HUDEP-2 (cell line): ENCODE measurements at regions not wholly inside any gene's neighbourhood (a gene's known extent, or its start where the extent isn't known, plus 50 kb on each side); places are given as distances from the start of the nearest gene placed in this dataset.

Source experiments
- DNase-seq, 76 experiments: peaks; one replicate each; lab custom pipeline; 2025; ENCODE audit not compliant: unreplicated experiment in 76 of 76; lab: John Stamatoyannopoulos, UW

DNA sequence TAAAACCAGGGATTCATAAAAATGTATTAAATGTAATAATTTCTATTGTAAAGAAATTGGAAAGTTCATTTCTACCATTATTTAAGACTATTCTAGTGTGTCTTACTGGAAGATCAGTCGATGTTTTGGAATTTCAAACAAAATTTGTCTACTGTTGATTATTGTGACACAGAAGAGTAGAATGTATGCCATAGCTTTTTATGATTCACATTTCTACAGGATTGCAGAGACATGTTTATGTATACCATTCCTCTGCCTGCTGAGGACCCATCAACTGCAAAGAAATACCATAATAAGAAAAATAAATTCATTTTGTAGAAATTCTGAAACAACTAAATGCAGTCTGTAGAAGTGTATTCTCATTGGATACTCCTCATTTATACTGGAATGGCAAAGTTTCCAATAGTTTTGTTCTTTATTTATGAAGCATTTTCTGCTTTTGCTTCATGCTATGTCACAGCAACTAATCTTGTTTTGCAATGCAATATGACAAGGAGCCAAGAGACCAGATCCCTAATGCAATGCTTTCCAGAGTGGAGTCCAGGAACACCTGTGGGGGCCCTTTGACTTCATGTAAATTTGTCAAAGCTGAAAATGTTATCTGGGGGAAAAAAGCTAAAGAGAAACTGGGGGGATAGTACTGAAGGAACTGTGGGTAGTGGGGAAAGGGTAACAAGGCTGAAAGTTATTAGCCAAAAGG is 172.9 kb upstream of the LRIG3 start:
- DNase-seq: no peak

DNA sequence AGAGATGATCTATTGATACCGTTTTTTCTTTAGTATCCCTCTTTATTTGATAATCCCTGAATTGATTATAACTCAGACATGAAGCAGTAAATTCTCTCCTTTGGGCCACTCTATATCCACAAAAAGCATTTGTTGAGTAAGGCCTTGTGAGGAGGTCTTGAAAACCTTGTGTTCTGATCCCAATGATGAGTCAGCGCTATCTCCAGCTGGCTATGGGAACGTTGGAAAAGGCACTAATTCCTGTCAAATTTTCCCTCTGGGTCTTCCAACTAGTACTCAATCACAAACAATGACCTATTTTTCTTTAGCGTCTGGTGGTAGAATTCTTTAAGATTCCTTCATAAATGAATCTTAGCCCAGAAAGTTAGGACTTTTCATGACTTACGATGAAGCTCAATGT is 168.4 kb upstream of the LRIG3 start:
- DNase-seq: no peak

DNA sequence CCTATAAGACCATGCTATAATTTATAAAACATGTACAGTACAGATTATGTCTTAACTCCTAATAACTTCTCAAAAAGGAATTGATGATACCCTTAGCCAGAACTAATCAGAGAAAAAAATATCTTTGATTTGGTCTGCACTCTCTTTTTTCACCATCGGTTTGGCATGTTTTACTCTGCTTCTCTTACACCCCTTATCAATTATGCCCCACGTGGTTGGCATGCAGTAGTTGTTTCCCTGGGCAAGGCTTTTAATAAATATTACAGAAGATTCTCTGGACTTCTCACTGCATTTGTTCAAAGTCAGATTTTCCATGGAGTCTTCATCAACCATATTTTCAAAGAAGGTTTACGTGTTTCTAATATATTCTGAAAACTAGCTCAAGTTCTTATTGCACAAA is 167.4 kb upstream of the LRIG3 start:
- DNase-seq: no peak

DNA sequence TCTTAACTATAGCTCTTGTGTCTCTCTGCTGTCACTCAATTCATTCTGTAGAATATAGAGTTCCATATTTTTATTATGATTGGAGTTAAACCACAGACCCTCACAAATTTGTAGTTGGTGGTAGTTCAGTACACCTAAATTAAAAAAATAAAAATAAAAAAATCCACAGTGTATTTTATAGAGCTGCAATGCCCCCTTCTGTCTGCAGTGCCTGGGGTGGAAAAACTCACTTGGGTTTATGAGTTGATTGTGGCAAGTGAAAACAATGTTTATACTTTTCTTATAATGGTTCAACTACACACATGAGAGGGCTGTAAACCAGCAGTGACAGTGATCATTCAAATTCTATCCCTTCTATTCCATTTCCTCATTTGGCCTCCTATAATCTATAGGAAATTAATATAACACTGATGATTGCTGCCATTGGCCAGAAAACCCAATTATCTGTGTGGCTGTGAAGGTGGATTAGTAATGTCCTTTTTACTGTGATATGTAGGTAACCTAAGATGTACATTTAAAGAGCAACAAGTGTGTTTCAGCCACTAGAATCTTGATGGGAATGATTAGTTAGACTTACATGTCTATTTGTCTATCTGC is 166.9 kb upstream of the LRIG3 start:
- no peak for DNase-seq

DNA sequence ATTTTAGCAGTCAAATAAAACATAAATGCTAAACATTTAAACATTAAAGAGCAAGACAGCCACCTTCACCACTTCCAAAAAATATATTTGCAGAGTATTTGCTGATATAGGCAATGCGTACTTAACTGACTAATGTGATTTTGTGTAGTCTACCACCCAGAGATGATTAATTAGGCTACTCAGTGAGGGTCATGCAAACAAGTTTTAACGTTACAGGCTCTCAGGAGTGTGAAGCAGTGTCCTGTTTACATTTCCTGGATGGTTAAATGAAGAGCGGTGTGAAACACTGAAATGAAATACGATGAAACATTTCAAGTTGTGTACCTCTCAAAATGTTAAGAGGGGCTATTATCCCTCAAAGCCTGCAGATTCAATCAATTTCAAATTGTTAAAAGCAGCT is 165.8 kb upstream of the LRIG3 start:
- DNase-seq: no peak

DNA sequence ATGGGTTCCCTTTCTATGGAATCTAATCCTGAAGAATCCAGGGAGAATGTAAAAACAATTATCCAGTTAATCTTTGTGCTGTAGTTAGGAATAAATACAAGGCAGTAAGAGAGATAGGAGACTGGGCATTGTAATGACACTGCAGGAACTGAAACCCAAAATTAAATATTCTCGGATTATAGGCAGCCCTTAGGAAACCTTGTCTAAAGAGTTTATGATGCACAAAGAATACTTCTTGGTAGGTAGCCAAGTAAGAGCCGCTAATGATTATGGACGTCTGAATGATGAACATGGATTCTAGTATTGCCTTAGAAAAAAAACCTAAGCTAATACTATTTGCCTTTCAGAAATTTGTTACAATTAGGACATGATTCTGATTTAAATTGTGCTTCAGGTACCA is 165.4 kb upstream of the LRIG3 start:
- DNase-seq: no peak

DNA sequence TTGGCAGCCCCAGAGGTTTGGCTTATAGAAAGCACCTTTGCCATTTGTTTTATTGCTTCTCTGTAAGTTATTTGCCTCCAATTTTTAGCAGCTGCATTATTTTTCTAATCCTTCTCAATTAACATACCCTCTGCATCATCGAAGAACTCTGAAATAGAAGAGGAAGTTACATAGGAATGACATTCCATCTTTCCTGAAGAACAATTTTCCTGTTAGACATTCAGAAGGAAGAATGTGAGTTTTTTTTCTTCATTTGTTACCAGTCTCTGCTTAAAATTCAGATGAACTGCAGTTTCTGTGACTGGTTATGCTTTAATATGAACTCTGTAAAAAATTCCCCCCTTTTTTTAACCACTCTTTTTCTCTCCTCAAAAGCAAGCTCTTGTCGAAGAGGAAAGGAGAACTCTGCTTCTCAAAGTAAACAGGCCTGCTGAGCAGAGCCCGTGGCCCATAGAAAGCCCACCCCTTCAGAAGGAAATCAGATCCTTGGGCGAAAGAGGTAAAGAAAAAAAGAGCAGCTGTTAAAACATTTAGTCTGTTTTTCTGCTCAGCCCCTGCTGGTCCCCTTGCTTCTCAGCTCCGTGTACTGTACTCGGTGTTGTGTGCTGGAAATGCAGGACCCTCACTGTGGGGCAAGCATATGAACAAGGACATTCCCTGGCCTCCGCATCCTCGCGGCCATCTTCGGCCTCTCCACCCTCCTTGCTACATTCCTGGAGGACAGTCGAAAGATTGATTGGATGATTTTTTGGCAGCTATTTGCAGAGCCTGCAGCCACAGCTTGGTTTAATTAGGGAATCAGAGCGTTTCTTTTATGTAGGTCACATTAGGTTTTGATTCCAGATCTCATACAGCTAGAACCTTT is 164.4 kb upstream of the LRIG3 start:
- no peak for DNase-seq

DNA sequence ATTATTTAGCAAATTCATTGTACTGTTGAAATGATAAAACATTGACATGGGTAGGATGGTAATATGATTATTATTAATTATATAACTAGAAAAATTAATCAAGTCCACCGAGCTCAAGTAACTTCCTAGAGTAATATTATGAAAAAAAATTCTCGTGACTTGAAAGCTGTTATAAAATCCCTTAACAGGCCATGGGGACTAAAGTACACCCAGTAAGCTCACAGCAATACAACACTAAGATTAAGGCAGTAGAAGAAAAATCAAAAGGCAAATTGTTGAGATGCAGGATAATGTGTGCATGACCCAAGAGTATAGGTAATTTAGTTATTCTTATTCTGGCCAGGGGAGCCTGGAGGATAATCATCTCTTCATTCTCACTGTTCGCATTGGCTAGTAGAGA is 162.6 kb upstream of the LRIG3 start:
- no peak for DNase-seq

DNA sequence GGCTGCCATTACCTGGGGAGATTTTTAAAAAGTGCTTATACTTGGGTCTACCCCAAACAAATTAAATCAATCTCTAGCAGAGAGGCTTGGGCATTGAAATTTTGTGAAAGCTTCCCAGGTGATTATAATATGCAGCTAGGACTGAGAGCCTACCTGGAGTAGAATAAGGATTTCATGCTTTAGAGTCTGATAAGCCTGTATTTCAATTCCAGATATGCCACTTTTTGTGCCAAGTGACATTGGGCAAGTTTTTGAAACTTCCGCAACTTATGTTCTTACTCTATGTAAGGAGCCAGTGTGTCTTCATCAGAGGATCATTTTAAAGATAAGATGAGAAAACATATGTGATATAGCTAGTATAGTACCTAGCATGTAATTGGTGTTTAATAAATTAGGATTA is 159.8 kb upstream of the LRIG3 start:
- DNase-seq: no peak

DNA sequence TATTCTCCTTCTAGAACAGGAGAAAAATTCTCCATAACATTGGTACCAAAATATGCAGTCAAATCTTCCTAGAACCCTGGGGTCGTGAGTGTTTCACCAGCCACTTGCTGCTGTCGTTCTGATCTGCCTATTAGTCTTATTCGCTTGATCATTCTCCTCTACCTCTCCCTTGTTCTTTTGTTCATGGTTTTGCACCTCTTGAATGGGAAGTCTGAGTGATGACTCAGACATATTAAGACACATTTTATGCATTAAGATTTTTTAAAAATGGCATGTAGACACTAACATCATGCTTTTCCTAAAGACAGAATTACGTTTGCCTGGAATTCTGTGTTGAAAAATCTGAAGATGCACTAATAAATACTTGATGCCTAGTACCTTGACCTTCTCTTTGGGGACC is 159.2 kb upstream of the LRIG3 start:
- DNase-seq: no peak

DNA sequence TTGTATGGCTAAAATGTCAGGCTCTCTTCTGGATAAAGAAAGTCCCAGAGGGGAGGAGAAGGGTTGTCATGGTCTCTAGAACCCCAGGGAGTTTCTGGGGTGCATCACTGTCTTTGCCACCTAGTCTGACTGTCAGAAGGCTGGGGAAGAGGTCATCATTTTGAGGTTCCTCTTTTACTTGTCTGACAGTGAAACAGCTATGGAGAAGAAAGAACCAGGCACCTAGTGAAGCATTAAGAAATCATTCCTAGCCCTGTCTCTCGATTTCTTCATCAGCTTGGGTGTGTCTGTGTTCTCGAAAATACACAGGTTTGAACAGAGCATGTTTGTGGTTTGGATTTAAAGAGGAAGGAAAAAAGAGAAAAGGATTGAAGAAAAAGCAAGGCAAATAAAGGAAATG is 158.7 kb upstream of the LRIG3 start:
- no peak for DNase-seq

DNA sequence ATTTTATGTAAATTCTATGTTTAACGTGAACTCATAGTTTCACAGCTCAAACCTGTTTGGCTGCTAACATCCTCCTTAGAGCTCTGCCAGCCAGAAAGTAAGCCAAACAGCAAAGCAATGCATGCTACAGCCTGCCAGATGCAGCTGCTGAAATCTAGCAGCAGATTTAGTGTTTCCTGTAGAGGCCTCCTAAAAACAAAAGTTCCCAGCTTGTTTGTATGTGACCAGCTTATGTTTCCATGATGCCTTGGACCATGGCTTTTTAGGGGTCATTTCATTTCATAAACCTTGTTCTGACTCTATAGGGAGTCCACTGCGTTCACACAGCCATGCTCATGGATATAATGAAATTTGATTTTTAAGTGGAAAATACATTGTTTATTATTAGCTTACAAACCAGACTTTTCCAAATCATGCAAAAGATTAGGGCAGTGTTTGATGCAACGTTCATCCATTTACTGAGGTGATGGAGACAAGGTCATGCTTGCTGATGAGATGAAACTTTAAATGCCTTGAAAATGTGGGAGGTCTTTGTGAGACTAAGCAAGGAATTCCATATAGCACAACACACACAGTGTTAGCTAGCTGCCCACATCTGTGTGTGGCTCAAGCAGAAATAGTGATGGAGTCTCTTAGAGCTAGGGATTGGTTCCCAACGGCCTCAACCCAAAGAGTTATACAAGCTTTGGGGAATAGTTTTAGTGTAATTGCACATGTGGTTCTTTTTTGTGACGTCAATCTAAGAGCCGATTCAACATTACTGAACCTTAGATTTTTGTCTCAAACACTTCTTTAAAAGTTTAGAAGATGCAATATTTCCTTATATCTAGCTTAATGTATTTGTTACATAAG is 157.5 kb upstream of the LRIG3 start:
- no peak for DNase-seq

DNA sequence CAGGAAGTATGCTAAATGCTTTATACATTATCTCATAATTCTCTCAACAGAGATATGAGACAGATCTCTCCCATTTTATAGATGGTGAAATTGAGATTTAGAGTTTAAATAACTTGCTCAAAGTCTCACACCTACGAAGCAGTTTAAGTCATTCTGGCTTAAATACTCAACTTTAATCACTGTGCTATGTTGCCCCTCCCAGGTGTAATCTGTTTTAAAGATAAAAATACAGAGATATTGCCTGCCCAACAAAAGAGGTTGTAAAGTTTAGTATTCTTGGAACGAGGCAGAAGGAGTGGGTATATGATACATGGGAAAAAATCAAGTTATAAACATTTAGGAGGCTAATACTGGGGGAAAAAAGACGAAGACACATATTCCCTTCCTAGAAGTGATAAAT is 156.8 kb upstream of the LRIG3 start:
- DNase-seq: no peak

DNA sequence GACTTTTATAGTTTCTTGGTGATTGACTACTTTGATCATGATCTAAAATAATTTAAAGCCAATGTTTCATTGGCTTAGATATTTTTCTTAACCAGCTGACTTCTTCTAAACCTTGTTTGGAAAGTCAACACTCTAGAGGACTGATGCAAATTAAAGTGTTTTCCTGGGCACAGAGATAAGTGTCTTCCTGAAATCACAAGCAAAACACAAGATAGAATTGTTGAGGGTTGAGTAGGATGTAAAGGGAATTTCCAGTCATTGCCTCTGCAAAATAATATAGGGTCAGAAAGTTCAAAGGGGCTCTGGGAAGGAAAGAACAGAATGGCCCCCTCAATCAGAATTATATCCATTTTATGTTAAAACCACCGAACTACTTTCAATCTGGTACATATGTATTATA is 156.3 kb upstream of the LRIG3 start:
- DNase-seq: no peak

DNA sequence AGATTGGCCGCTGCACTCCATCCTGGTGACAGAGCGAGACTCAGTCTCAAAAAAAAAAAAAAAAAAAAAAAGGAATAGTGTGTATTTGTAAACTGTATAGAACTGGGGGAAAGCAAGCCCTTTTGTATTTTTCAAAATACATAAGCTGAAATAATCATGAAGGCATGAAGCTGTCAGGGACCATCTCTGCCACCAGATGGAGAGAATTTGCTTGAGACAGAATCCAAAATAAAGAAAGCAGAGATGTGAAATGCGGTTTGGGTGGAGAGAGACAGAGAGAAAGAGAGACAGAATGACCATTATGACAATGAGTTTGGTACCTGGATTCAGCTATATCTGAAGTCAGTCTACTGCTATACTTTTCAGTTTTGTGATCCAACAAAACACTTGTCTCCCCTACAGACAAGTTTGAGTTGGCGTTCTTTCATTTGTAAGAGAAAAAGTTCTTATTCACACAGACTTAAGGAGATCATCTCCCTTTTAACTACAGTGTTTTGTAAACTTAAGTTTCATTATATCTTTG is 155.7 kb upstream of the LRIG3 start:
- DNase-seq: no peak

DNA sequence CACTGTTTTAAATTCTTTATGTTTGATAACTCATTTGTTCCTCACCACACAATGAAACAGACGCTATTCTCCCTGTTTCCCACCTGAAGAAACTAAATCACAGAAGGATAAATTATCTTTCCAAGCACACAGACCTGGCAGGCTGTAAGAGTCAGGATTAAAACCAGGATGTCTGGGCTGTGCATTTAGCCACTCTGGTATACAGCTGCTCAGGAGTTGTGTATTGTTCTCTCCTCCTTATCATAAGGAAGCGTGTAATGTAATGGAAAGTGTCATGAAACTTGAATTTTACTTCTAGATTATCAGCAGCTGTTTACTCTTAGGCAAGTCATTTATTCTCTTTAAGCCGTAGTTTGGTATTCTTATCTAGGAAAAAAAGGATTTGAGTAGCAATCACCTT is 154.8 kb upstream of the LRIG3 start:
- no peak for DNase-seq

DNA sequence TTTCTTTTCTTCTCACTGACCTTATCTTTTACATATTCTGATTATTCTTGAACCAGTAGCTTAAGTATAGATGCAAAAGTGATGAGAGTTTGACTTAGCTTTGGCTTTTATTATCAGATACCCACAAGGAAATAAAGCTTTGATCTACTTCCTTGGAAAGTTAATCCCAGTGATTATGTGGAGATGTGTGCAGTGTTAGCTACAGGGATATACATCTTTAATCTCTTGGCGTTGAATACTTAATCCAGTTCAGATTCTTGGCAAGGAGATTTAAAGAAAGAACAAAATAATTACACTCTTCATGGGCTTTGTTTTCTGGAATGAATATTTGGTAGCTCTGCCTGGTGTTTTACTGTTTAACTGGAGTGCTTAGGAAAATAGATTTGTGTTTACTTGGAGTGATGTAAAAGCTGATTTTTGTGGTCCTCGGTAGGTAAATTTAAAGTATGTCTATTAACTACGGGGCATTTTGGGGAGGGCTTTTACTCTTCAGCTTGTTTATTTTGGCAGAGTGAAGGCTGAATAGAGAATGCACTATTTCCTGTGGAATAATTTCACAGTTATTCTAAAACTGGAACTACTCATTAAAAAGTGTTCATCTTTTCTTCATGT is 150.1 kb upstream of the LRIG3 start:
- DNase-seq: no peak

DNA sequence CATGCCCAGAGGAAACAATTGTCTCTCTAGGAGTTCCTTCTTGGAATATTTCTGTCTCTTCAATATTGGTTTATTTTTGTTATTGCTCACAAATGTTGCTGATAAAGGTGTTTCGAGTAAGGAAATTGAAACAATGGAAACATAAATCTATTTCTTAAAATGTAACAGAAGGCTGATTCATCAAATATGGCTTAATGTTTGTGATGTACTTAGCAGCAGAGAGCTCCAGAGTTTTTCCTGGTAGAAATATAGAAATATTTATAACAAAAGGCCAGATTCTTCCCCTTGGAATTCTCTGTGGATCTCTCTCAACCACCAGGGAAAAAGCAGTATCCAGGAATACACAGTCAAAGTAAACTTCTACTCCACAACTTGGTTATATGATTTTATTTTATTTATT is 149.2 kb upstream of the LRIG3 start:
- no peak for DNase-seq

DNA sequence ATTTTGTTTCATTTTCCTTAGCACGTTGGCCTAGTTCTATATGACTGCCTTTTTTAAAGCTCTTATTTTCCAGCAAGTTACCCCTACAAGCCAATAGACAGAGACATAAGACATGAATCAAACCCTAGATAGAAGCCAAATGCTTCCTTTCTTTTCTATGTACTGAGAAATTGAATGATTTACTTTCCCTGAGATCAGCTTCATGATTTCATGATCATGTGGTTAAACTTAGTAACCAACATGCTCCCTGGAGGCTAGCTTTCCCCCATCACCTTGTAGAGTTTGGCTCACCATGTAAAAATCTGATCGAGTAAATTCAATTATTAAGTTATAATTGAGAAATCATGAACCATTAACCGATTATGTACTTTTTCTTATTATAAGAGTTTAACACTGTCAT is 148.1 kb upstream of the LRIG3 start:
- no peak for DNase-seq

DNA sequence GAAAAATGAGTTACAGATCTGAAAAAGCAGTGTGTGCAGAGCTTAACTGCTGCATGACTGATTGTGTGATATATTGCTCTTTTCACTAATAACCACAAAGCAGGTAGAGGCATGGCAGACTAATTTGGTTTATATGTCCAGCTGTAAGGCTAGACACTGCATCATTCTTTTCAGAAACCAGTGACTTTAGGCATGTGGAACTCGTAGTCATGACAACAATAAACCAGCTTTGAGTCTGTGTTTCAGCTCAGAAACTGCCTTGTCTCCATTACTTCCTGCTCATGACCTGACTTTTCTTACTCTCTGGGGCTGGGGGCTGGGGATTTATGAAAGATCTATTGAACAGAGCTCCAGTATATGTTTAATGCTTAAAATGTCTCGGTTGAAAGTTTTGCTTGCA is 146.8 kb upstream of the LRIG3 start:
- no peak for DNase-seq
